GM10266 (cell line): ENCODE measurements at regions not wholly inside any gene's neighbourhood (a gene's known extent, or its start where the extent isn't known, plus 50 kb on each side); places are given as distances from the start of the nearest gene placed in this dataset.
"Not testable (repeated sequence)": the region's sequence is repeated elsewhere in the genome, so short reads cannot be mapped to it uniquely, and the experiment has no call there.

Experiments
- DNase-seq: peaks from one replicate; pipeline ENCODE4 v3.0.0; 2012; ENCODE audit errors: extremely low spot score
- TF ChIP-seq, protein P1 (sequence below): IDR thresholded peaks from 2 replicates; pipeline ENCODE4 v1.5.1; 2012; ENCODE audit warnings: mild to moderate bottlenecking, low read depth; ENCODE audit not compliant: control insufficient read depth, insufficient read depth; ENCODE audit errors: missing control alignments

DNA sequence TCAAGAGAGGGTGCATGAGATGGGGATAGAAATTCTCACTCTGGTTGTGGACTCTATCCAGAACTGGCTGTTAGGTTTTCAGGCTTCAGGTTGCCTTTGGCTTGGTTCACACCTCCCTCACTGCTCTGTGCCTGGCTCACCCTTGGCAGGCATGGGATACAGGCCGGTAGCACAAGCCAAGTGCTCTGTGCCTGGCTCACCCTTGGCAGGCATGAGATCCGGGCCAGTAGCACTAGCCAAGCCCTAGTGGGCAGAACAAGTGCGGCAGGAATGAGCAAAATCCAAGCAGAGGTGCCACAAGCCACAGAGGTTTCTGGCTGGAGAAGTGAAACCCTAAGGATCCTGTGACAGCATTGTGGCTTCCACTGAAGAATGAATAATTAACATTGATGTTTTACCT, 1642.3 kb downstream of the C4orf33 start:
- TF ChIP-seq, protein P1, sequence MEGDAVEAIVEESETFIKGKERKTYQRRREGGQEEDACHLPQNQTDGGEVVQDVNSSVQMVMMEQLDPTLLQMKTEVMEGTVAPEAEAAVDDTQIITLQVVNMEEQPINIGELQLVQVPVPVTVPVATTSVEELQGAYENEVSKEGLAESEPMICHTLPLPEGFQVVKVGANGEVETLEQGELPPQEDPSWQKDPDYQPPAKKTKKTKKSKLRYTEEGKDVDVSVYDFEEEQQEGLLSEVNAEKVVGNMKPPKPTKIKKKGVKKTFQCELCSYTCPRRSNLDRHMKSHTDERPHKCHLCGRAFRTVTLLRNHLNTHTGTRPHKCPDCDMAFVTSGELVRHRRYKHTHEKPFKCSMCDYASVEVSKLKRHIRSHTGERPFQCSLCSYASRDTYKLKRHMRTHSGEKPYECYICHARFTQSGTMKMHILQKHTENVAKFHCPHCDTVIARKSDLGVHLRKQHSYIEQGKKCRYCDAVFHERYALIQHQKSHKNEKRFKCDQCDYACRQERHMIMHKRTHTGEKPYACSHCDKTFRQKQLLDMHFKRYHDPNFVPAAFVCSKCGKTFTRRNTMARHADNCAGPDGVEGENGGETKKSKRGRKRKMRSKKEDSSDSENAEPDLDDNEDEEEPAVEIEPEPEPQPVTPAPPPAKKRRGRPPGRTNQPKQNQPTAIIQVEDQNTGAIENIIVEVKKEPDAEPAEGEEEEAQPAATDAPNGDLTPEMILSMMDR: no peak
- no peak for DNase-seq

GRCh38 chr4:130747842-130748241, 1651.9 kb downstream of the C4orf33 start:
- no peak for DNase-seq
- TF ChIP-seq, protein P1: no peak

DNA sequence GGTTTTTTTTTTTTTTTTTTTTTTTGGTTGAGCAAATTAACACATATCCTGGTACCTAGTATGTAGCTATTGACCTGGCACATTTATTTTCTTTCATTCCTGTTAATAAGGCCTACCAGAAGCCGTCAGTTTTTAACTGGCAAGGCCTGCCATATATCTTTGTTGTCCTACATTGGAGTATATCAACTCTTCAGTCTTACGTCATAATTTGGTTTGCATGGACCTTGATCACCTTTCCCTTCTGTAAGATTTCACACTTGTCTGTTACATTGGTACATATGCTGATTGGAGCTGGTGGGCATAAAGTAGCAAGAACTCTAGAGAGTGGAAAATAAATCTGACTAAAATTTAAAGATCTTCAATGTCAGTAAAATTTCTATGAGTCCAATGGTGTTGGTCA, 1658.0 kb downstream of the C4orf33 start:
- DNase-seq: no peak
- TF ChIP-seq, protein P1: no peak

GRCh38 chr4:130760246-130760645, 1664.3 kb downstream of the C4orf33 start:
- no peak for DNase-seq
- TF ChIP-seq, protein P1: no peak

GRCh38 chr4:130767384-130767783, 1671.4 kb downstream of the C4orf33 start:
- not testable (repeated sequence) for DNase-seq

- not testable (repeated sequence) for DNase-seq
Measured at GRCh38 chr4:130772966-130773365, 1677.0 kb downstream of the C4orf33 start.

GRCh38 chr4:130808492-130808891, 1712.5 kb downstream of the C4orf33 start:
- TF ChIP-seq, protein P1: peak; percentile 33
- DNase-seq: no peak

DNA sequence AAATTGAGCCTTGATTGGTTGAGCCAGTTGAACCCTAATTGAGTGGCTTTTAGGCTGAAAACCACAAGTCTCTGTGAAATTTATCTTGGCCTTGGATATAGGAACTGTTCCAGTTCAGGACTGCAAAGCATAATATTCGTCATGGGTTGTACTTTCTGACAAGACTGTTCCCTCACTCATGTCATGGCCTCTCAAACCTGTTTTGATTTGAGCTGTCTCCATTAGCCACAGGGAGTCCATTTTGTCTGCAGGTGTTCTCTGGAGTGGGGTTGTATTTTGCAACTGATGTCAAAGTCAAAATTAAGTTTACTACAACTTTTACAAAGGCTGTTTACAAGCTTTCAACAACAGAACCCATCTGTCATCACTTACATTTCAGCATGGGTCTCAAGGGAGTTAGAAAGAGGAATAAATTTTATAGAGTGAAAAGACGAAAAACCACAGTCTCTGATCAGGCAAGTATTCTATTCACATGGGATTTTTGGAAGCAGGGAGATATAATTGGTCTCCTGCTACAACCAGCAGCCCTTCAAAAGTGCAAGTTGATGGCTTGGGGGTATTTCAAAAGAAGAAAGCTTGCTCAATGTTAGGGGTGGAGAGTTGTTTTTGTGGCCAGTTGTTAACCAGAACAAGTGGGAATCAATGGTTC, 1716.3 kb downstream of the C4orf33 start:
- TF ChIP-seq, protein P1: no peak

More for the DNA sequence above, 1716.3 kb downstream of the C4orf33 start:
- DNase-seq: no peak
